Natural killer cell (primary cell): ENCODE measurements at regions not wholly inside any gene's neighbourhood (a gene's known extent, or its start where the extent isn't known, plus 50 kb on each side); places are given as distances from the start of the nearest gene placed in this dataset.

Source experiments
- ATAC-seq, 3 donors: fragments of 150-1000 bp in 2 of 3; fragments of 200-7000 bp in 1 of 3; cut with Tn5 transposase; 1 replicate in 1 of 3; 2 replicates in 2 of 3; pipeline ENCODE4 v1.10.0; 2021; ENCODE audit warnings: mild to moderate bottlenecking in 2 of 3, moderate library complexity in 2 of 3
- DNase-seq, 2 donors: peaks; one replicate each; pipeline versions ENCODE4 v3.0.0 to v3.0.0-alpha.2; 2013 to 2021; ENCODE audit warnings: mixed read lengths in 1 of 2
- H3K27ac ChIP-seq: one replicate; pipeline ENCODE4 v1.5.1; 2013; ENCODE audit warnings: mild to moderate bottlenecking, low read length
- H3K27me3 ChIP-seq: one replicate; pipeline ENCODE4 v1.6.1; 2013; ENCODE audit warnings: low read length; ENCODE audit not compliant: control insufficient read depth, insufficient read depth
- H3K36me3 ChIP-seq: one replicate; pipeline ENCODE4 v1.6.1; 2013; ENCODE audit warnings: low read length; ENCODE audit not compliant: control insufficient read depth, insufficient read depth
- H3K4me1 ChIP-seq: one replicate; pipeline ENCODE4 v1.6.1; 2013; ENCODE audit warnings: low read length; ENCODE audit not compliant: control insufficient read depth, insufficient read depth
- H3K4me3 ChIP-seq: one replicate; pipeline ENCODE4 v1.5.1; 2013; ENCODE audit warnings: low read length
- H3K9me3 ChIP-seq: one replicate; pipeline ENCODE4 v1.6.1; 2013; ENCODE audit warnings: low read length; ENCODE audit not compliant: control insufficient read depth, insufficient read depth
- H3K27ac Mint-ChIP-seq, 2 donors: one replicate each; pipeline ENCODE4 v1.8.0; 2022; ENCODE audit warnings: mild to moderate bottlenecking in 2 of 2, mixed read lengths in 2 of 2, moderate library complexity in 1 of 2
- H3K27me3 Mint-ChIP-seq, 2 donors: one replicate each; pipeline ENCODE4 v1.8.0; 2022; ENCODE audit warnings: low read depth in 2 of 2, mixed read lengths in 2 of 2
- H3K36me3 Mint-ChIP-seq: one replicate; pipeline ENCODE4 v1.8.0; 2022; ENCODE audit warnings: mixed read lengths
- H3K4me1 Mint-ChIP-seq, 2 donors: one replicate each; pipeline ENCODE4 v1.8.0; 2022; ENCODE audit warnings: mixed read lengths in 2 of 2
- H3K4me3 Mint-ChIP-seq: one replicate; pipeline ENCODE4 v1.8.0; 2022; ENCODE audit warnings: mild to moderate bottlenecking, moderate library complexity, mixed read lengths
- H3K9me3 Mint-ChIP-seq, 2 donors: one replicate each; pipeline ENCODE4 v1.8.0; 2022; ENCODE audit warnings: mixed read lengths in 2 of 2
- CTCF ChIP-seq: fragments of 200-600 bp; IDR thresholded peaks from one replicate; pipeline ENCODE4 v1.8.0; 2022; ENCODE audit warnings: antibody characterized with exemption
- WGBS: methylation state at CpG from one replicate; pipeline ENCODE4 v1.1.7; 2013; ENCODE audit warnings: missing lambda C conversion rate; ENCODE audit not compliant: insufficient coverage; 5-methylcytosine and 5-hydroxymethylcytosine counted together
- intact Hi-C: fragments of 100-400 bp; cut with micrococcal nuclease; formaldehyde crosslinking; loops from one replicate; pipeline ENCODE4 v1.14.2; 2022

- 47% methylated on average over 1 of the region's 2 CpGs for WGBS
Observed at GRCh38 chr4:156547439-156547838, 424.2 kb downstream of the PDGFC start.

GRCh38 chr4:156545003-156545785, 426.4 kb downstream of the PDGFC start:
- H3K27ac Mint-ChIP-seq, result no peak overlapping the region
- H3K27ac ChIP-seq, result no peak overlapping the region
- DNase-seq, result no peak
- intact Hi-C loops, result no loop called here
- H3K4me1 Mint-ChIP-seq, result no peaks in the 10 kb centered on the region
- no peaks in the 10 kb centered on the region for H3K27me3 Mint-ChIP-seq
- no peaks in the 10 kb centered on the region for H3K4me1 ChIP-seq
- no peaks in the 10 kb centered on the region for H3K9me3 ChIP-seq
- H3K4me3 ChIP-seq, result no peak overlapping the region
- H3K27me3 ChIP-seq, result no peaks in the 10 kb centered on the region
- H3K9me3 Mint-ChIP-seq, result peaks cover 18 to 25% of the 10 kb centered on the region in 2 donors
- no peaks in the 10 kb centered on the region for H3K36me3 Mint-ChIP-seq
- 58% methylated on average over 2 of the region's 2 CpGs for WGBS
- H3K36me3 ChIP-seq, result no peaks in the 10 kb centered on the region
- TF ChIP-seq CTCF, result no peak
- H3K4me3 Mint-ChIP-seq, result no peak overlapping the region
- no peak for ATAC-seq

More at GRCh38 chr4:156547439-156547838, 424.2 kb downstream of the PDGFC start:
- ATAC-seq, result no peak
- intact Hi-C loops, result no loop called here
- H3K36me3 Mint-ChIP-seq, result no peaks in the 10 kb centered on the region
- Histone ChIP-seq H3K4me3 (no peak overlapping the region), H3K9me3 (no peaks in the 10 kb centered on the region), H3K36me3 (no peaks in the 10 kb centered on the region), H3K27ac (no peak overlapping the region), H3K27me3 (no peaks in the 10 kb centered on the region), H3K4me1 (no peaks in the 10 kb centered on the region)
- no peak overlapping the region for H3K27ac Mint-ChIP-seq
- DNase-seq, result no peak
- peaks cover 16 to 27% of the 10 kb centered on the region in 2 donors for H3K9me3 Mint-ChIP-seq
- no peak for TF ChIP-seq CTCF
- no peak overlapping the region for H3K4me3 Mint-ChIP-seq
- no peaks in the 10 kb centered on the region for H3K4me1 Mint-ChIP-seq
- no peaks in the 10 kb centered on the region for H3K27me3 Mint-ChIP-seq

- H3K4me3 Mint-ChIP-seq, result no peak overlapping the region
- no peak for TF ChIP-seq CTCF
- Histone ChIP-seq H3K27ac (no peak overlapping the region), H3K36me3 (no peaks in the 10 kb centered on the region), H3K4me3 (no peak overlapping the region), H3K27me3 (no peaks in the 10 kb centered on the region), H3K4me1 (no peaks in the 10 kb centered on the region), H3K9me3 (no peaks in the 10 kb centered on the region)
- intact Hi-C loops, result no loop called here
- no peak for DNase-seq
- H3K4me1 Mint-ChIP-seq, result no peaks in the 10 kb centered on the region
- no peaks in the 10 kb centered on the region for H3K36me3 Mint-ChIP-seq
- WGBS, result no CpG with 5 or more reads among the region's 1 CpG
- no peak overlapping the region for H3K27ac Mint-ChIP-seq
- peaks cover 17 to 29% of the 10 kb centered on the region in 2 donors for H3K9me3 Mint-ChIP-seq
- H3K27me3 Mint-ChIP-seq, result no peaks in the 10 kb centered on the region
- ATAC-seq, result no peak
Observed at GRCh38 chr4:156539376-156539775, 432.2 kb downstream of the PDGFC start.
